IMR-90 (cell line): ENCODE measurements at regions not wholly inside any gene's neighbourhood (a gene's known extent, or its start where the extent isn't known, plus 50 kb on each side); places are given as distances from the start of the nearest gene placed in this dataset.

Experiments used
- ATAC-seq: fragments of 200-7000 bp; cut with Tn5 transposase; 2 replicates; pipeline ENCODE4 v1.9.1; 2020; ENCODE audit warnings: low read depth, mild to moderate bottlenecking, moderate library complexity
- BruUV-seq: library from RNA; stranded (reverse); fragments of 400-500 nt; replicated peaks from 2 replicates; lab custom pipeline; 2021; lab: Mats Ljungman, UMichigan
- CTCF ChIA-PET: fragments of 300-600 bp; formaldehyde crosslinking; extraction: SDS; loops from one replicate; lab custom pipeline; 2021; ENCODE audit warnings: antibody characterized with exemption; lab: Yijun Ruan, JAX
- POLR2A ChIA-PET: fragments of 300-600 bp; sonication (Branson Sonifier 250); formaldehyde crosslinking; loops from one replicate; lab custom pipeline; 2022; ENCODE audit warnings: antibody characterized with exemption; ENCODE audit not compliant: unreplicated experiment; lab: Charles Lee
- DNase-seq: peaks from one replicate; pipeline ENCODE4 v3.0.0; 2013
- H2AFZ ChIP-seq: replicated peaks from 2 replicates; pipeline ENCODE3; 2013; ENCODE audit warnings: low read length, mild to moderate bottlenecking; ENCODE audit not compliant: poor library complexity
- H2AK5ac ChIP-seq: 2 replicates; pipeline ENCODE4 v1.6.1; 2013; ENCODE audit warnings: low read depth, low read length, inconsistent platforms
- H2AK9ac ChIP-seq: replicated peaks from 2 replicates; pipeline ENCODE3; 2013; ENCODE audit warnings: mild to moderate bottlenecking, low read depth, low read length, moderate library complexity; ENCODE audit not compliant: poor library complexity
- H2BK120ac ChIP-seq: 2 replicates; pipeline ENCODE4 v1.6.1; 2013; ENCODE audit warnings: low read depth, low read length, inconsistent platforms
- H2BK15ac ChIP-seq: 3 replicates; pipeline ENCODE4 v1.6.1; 2013; ENCODE audit warnings: low read depth, low read length, inconsistent platforms
- H2BK20ac ChIP-seq: 2 replicates; pipeline ENCODE4 v1.6.1; 2013; ENCODE audit warnings: low read depth, mild to moderate bottlenecking, inconsistent platforms, low read length, moderate library complexity
- H2BK5ac ChIP-seq: 2 replicates; pipeline ENCODE4 v1.6.1; 2013; ENCODE audit warnings: mild to moderate bottlenecking, low read depth, low read length, inconsistent platforms; ENCODE audit not compliant: poor library complexity, severe bottlenecking
- H3K14ac ChIP-seq: replicated peaks from 2 replicates; pipeline ENCODE4 v1.6.1; 2013; ENCODE audit warnings: low read depth, low read length, inconsistent platforms
- H3K18ac ChIP-seq: 2 replicates; pipeline ENCODE4 v1.6.1; 2013; ENCODE audit warnings: low read depth, low read length, control low read depth
- H3K23ac ChIP-seq: 2 replicates; pipeline ENCODE4 v1.6.1; 2013; ENCODE audit warnings: low read depth, low read length, inconsistent platforms
- H3K27ac ChIP-seq: 2 replicates; pipeline ENCODE4 v1.5.1; 2013; ENCODE audit warnings: mild to moderate bottlenecking, control low read depth, low read length; ENCODE audit not compliant: insufficient read depth
- H3K27me3 ChIP-seq: 2 replicates; pipeline ENCODE4 v1.6.1; 2013; ENCODE audit warnings: low read length; ENCODE audit not compliant: control insufficient read depth, insufficient read depth
- H3K36me3 ChIP-seq: 2 replicates; pipeline ENCODE4 v1.6.1; 2013; ENCODE audit warnings: low read length, mixed read lengths; ENCODE audit not compliant: control insufficient read depth, insufficient read depth
- H3K4ac ChIP-seq: 2 replicates; pipeline ENCODE4 v1.6.1; 2013; ENCODE audit warnings: low read depth, low read length, inconsistent platforms
- H3K4me1 ChIP-seq: 2 replicates; pipeline ENCODE4 v1.6.1; 2013; ENCODE audit warnings: low read length, mixed read lengths; ENCODE audit not compliant: control insufficient read depth, insufficient read depth
- H3K4me2 ChIP-seq: 2 replicates; pipeline ENCODE4 v1.6.1; 2013; ENCODE audit warnings: low read depth, mild to moderate bottlenecking, control low read depth, low read length, moderate library complexity
- H3K4me3 ChIP-seq: 2 replicates; pipeline ENCODE4 v1.5.1; 2013; ENCODE audit warnings: low read depth, mild to moderate bottlenecking, control low read depth, low read length, moderate library complexity; ENCODE audit not compliant: insufficient read depth
- H3K56ac ChIP-seq: 2 replicates; pipeline ENCODE4 v1.6.1; 2013; ENCODE audit warnings: low read length, inconsistent platforms; ENCODE audit not compliant: insufficient read depth; ENCODE audit errors: extremely low read depth
- H3K79me1 ChIP-seq, 2 experiments: 2 replicates each; pipeline ENCODE4 v1.6.1; 2013; ENCODE audit warnings: low read length in 2 of 2, inconsistent platforms in 1 of 2, low read depth in 1 of 2
- H3K9ac ChIP-seq: 2 replicates; pipeline ENCODE4 v1.6.1; 2013; ENCODE audit warnings: low read depth, low read length, control low read depth
- H3K9me1 ChIP-seq: 2 replicates; pipeline ENCODE4 v1.6.1; 2013; ENCODE audit warnings: low read length, inconsistent platforms; ENCODE audit not compliant: insufficient read depth
- H3K9me3 ChIP-seq: 2 replicates; pipeline ENCODE4 v1.6.1; 2013; ENCODE audit warnings: low read length; ENCODE audit not compliant: control insufficient read depth, insufficient read depth
- H4K20me1 ChIP-seq: 2 replicates; pipeline ENCODE4 v1.6.1; 2013; ENCODE audit warnings: low read length, inconsistent platforms; ENCODE audit not compliant: insufficient read depth
- H4K5ac ChIP-seq: 2 replicates; pipeline ENCODE4 v1.6.1; 2013; ENCODE audit warnings: mild to moderate bottlenecking, low read depth, low read length, control low read depth
- H4K8ac ChIP-seq, 2 experiments: 2 replicates each; pipeline ENCODE4 v1.6.1; 2013; ENCODE audit warnings: low read depth in 2 of 2, low read length in 2 of 2, control low read depth in 1 of 2, inconsistent platforms in 1 of 2
- H4K91ac ChIP-seq: 2 replicates; pipeline ENCODE4 v1.6.1; 2013; ENCODE audit warnings: low read depth, low read length, inconsistent platforms; ENCODE audit not compliant: insufficient read depth
- BHLHE40 ChIP-seq: fragments of 150-350 bp; IDR thresholded peaks from 2 replicates; pipeline ENCODE4 v1.6.1; 2016; ENCODE audit warnings: mild to moderate bottlenecking, low read depth, low read length
- CEBPB ChIP-seq: IDR thresholded peaks from 2 replicates; pipeline ENCODE4 v1.6.1; 2012; ENCODE audit warnings: low read depth, low read length, improper control_type of control experiment
- RFX5 ChIP-seq: IDR thresholded peaks from 2 replicates; pipeline ENCODE4 v1.8.0; 2012; ENCODE audit warnings: low read depth, mild to moderate bottlenecking, low read length, moderate library complexity
- SMC3 ChIP-seq: fragments of 150-350 bp; IDR thresholded peaks from 2 replicates; pipeline ENCODE4 v1.6.1; 2016; ENCODE audit warnings: low read depth, mild to moderate bottlenecking, antibody characterized with exemption, low read length, moderate library complexity
- WGBS, 2 experiments: methylation state at CpG; one replicate each; pipeline versions ENCODE4 v1.1.5 to v1.1.7; 2013; ENCODE audit warnings: missing lambda C conversion rate in 2 of 2; ENCODE audit not compliant: insufficient read length in 1 of 2; ENCODE audit errors: extremely low coverage in 2 of 2; 5-methylcytosine and 5-hydroxymethylcytosine counted together
- dilution Hi-C: fragments of 300-500 bp; cut with HindIII; formaldehyde crosslinking; loops from one replicate; pipeline ENCODE4 v1.14.3; 2018; ENCODE audit warnings: low sequenced_read_pairs; ENCODE audit not compliant: unreplicated experiment
- in situ Hi-C: fragments of 300-500 bp; cut with MboI; formaldehyde crosslinking; loops from 3 replicates; pipeline ENCODE4 v1.14.3; 2019; ENCODE audit warnings: low sequenced_read_pairs, inconsistent platforms, mixed read lengths
- intact Hi-C: fragments of 100-400 bp; cut with micrococcal nuclease; formaldehyde crosslinking; loops from 2 replicates; pipeline ENCODE4 v1.10.0; 2022
- TF ChIP-seq, protein P1 (sequence below): fragments of 150-350 bp; IDR thresholded peaks from 2 replicates; pipeline ENCODE4 v1.6.1; 2017; ENCODE audit warnings: mild to moderate bottlenecking, antibody characterized with exemption, low read length, low read depth

DNA sequence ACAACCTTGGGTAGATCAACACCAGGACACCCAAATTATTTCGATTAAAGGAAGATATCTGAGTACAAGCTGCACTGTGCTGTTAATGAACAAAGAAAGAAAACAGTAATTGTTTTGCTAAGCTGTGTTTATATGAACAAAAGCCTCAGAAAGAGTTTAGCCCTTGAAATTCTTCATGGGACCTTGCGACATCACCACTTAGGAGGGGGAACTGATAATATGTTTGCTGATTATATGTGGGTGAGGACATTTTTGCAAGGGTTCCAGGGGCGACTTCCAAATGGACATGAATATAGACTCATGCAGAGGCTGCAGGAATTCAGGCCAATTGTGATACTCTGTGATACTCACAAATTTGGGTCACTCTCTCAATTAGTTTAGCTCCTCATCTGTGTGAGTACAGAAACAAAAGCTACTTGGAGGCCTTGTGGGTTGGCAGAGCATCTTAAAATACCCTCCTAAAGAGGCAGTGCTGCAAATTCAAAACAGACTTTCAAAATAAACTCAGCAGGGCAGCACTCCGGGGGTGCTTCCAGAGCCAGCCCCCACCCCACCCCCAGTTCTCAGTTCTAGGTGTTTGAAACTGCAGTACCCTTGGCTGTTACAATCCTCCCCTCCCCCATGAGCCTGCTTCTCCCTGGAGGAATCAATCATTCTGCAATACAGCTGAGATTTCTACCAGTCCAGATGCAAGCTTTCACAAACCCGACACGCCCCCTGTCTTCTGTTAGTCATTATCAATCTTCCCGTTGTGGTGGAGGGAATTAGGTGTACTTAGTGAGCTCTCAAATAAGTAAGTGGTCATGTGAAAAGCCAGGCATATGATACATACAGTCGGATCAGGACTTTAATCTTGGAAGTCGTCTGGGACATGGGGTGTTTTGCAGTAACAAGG, 97.0 kb upstream of the MBNL2 start:
- peak overlapping the region; percentile 78 for H3K18ac ChIP-seq
- H2AFZ ChIP-seq: peak overlapping the region; percentile 28
- peak overlapping the region; percentile 33 for H4K5ac ChIP-seq
- H3K23ac ChIP-seq: no peak overlapping the region; the same call in 1 of the 2 replicates
- no peaks in the 10 kb centered on the region for H3K27me3 ChIP-seq
- H2BK120ac ChIP-seq: peak overlapping the region; percentile 81
- peak overlapping the region; percentile 19; the same call in 1 of the 2 replicates for H3K14ac ChIP-seq
- intact Hi-C loops: no loop called here
- DNase-seq (peak; percentile 74), ATAC-seq (peak; percentile 24)
- H3K27ac ChIP-seq: peak overlapping the region; percentile 69; the same call in 1 of the 2 replicates
- BruUV-seq: no TSS peak
- peak overlapping the region; percentile 16 to 39; a peak in 1 of 4 replicates for H4K8ac ChIP-seq
- in situ Hi-C loops: loop anchor here (5.0 kb wide), 1 partner anchor 87 kb away; no protein-coding TSS in a partner anchor
- ChIA-PET CTCF (interaction anchor here (0.6 to 1.3 kb wide), 5 partner anchors 15 to 450 kb away, joined by 3 to 4 read pairs (median 3); no protein-coding TSS in a partner anchor), POLR2A (interaction anchor here (0.6 to 0.9 kb wide), 2 partner anchors 15 to 17 kb away, joined by 4 to 24 read pairs; no protein-coding TSS in a partner anchor)
- dilution Hi-C loops: no loop called here
- no peaks in the 10 kb centered on the region for H4K20me1 ChIP-seq
- 0% methylated on average over 1 of the region's 9 CpGs; no CpG with 5 or more reads in 1 of the 2 experiments for whole genome bisulfite sequencing, 2 experiments
- H2AK5ac ChIP-seq: peak overlapping the region; percentile 11; the same call in 1 of the 2 replicates
- H3K56ac ChIP-seq: peak overlapping the region; percentile 26; the same call in 1 of the 2 replicates
- H3K4ac ChIP-seq: peak overlapping the region; percentile 65
- no peaks in the 10 kb centered on the region for H3K36me3 ChIP-seq
- H3K79me1 ChIP-seq: 0 out of 4 replicates have a peak, but pooled peaks cover 0 to 5% of the 10 kb centered on the region in 2 experiments
- no peak overlapping the region for H3K4me3 ChIP-seq
- peak overlapping the region; percentile 72 for H2BK20ac ChIP-seq
- peak overlapping the region; percentile 22; the same call in 1 of the 2 replicates for H3K9ac ChIP-seq
- TF ChIP-seq RFX5 (no peak), SMC3 (no peak), CEBPB (peak; percentile 81), BHLHE40 (peak; percentile 11; the same call in 1 of the 2 replicates)
- TF ChIP-seq, protein P1, sequence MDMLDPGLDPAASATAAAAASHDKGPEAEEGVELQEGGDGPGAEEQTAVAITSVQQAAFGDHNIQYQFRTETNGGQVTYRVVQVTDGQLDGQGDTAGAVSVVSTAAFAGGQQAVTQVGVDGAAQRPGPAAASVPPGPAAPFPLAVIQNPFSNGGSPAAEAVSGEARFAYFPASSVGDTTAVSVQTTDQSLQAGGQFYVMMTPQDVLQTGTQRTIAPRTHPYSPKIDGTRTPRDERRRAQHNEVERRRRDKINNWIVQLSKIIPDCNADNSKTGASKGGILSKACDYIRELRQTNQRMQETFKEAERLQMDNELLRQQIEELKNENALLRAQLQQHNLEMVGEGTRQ: peak; percentile 56; the same call in 1 of the 2 replicates
- H3K9me3 ChIP-seq: no peaks in the 10 kb centered on the region
- H2BK15ac ChIP-seq: peak overlapping the region; percentile 9; the same call in 1 of the 3 replicates
- peak overlapping the region; percentile 55 for H3K4me2 ChIP-seq
- peaks cover 22% of the 10 kb centered on the region for H3K9me1 ChIP-seq
- H3K4me1 ChIP-seq: peaks cover 28% of the 10 kb centered on the region
- peak overlapping the region; percentile 40 for H2BK5ac ChIP-seq
- H2AK9ac ChIP-seq: no peak overlapping the region
- H4K91ac ChIP-seq: 0 out of 2 replicates have a peak overlapping the region, but pooled peaks have one; percentile 16
